ENCODE measurements at regions not wholly inside any gene's neighbourhood (a gene's known extent, or its start where the extent isn't known, plus 50 kb on each side); places are given as distances from the start of the nearest gene placed in this dataset.

DNA sequence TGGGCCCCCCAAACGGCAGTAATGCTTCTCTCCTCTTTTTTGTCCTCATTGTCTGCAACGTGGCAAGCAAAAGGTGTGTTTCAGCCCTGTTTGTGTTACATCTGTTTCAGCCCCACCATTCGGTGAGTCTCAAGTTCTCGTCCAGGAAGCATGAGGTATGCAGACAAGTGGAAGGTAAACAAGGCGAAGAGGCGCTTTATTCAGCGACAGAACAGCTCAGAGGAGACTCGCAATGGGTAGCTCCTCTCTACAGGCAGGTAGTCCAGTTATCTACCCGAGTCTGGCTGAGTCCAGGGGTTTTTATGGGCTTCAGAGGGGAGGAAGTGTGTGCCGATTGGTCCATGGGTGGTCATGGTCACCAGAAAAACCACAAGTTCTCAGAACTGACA, 733.4 kb upstream of the CDH7 start:
- Histone ChIP-seq H3K4me2 (ENCODE audit: low read length) (no peak overlapping the region), H3K36me3 (ENCODE audit: insufficient read depth, low read length) (no peaks in the 10 kb centered on the region), H3K79me2 (ENCODE audit: insufficient read depth, low read depth, low read length) (no peaks in the 10 kb centered on the region), H3K4me1 (ENCODE audit: insufficient read depth, low read length, poor library complexity, severe bottlenecking) (no peaks in the 10 kb centered on the region), H2AFZ (ENCODE audit: low read length) (no peak overlapping the region), H3K9me3 (ENCODE audit: low read length) (no peaks in the 10 kb centered on the region), H4K20me1 (ENCODE audit: insufficient read depth, low read length) (no peaks in the 10 kb centered on the region), H3K4me3 (ENCODE audit: low read depth, low read length, poor library complexity, severe bottlenecking) (no peak overlapping the region), H3K9me2 (ENCODE audit: insufficient read depth, low read length) (no peaks in the 10 kb centered on the region), H3K27ac (ENCODE audit: low read depth, low read length, poor library complexity, severe bottlenecking) (no peak overlapping the region)
- TF ChIP-seq EZH2phosphoT487 (IDR thresholded peaks at IDR 0.05; ENCODE audit: borderline replicate concordance, low read depth, low read length) = no peak
- TF ChIP-seq, protein P1, sequence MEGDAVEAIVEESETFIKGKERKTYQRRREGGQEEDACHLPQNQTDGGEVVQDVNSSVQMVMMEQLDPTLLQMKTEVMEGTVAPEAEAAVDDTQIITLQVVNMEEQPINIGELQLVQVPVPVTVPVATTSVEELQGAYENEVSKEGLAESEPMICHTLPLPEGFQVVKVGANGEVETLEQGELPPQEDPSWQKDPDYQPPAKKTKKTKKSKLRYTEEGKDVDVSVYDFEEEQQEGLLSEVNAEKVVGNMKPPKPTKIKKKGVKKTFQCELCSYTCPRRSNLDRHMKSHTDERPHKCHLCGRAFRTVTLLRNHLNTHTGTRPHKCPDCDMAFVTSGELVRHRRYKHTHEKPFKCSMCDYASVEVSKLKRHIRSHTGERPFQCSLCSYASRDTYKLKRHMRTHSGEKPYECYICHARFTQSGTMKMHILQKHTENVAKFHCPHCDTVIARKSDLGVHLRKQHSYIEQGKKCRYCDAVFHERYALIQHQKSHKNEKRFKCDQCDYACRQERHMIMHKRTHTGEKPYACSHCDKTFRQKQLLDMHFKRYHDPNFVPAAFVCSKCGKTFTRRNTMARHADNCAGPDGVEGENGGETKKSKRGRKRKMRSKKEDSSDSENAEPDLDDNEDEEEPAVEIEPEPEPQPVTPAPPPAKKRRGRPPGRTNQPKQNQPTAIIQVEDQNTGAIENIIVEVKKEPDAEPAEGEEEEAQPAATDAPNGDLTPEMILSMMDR (conservative IDR thresholded peaks at IDR 0.05; ENCODE audit: low read length) = no peak
- BruUV-seq (replicated peaks) = no TSS peak
- ChIA-PET CTCF (ENCODE audit: unreplicated experiment) (no interaction called here), POLR2A (no interaction called here)
- no peak for DNase-seq (ENCODE audit: low spot score)
- intact Hi-C loops (cut with micrococcal nuclease; ENCODE audit: unreplicated experiment) = no loop called here

DNA sequence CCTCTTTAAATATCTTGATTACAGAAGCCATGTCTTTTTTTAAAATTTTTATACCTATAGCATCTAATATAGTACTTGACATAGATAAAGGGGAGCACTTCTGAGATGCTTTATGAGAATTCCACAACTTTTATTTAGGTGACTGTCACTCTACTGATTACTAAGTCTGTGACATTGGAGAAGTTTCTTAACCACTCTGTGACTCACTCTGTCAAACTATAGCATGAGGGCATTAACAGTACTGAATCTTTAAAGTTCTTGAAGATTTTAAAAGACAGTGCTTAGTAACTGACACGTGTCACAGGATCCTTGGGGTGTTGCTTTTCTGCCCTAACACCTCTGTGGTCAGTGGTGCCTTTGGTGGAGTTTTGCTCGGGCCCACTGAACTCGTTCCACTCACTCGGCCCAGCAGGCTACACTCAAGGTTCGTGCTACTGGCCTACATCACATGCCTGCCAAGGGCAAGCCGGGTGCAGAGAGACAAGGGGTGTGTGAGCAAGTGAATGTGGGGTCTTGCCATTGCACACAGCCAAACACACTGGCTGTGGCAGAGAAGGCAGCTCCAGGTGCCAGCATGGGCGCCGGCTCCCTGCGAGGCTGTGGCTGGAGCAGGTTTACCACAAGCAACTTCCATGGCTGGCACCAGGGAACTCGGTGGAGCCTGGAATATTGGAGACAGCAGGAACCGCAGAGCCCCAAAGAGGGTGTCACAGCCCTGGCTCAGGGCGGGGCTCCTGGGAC, 734.0 kb upstream of the CDH7 start:
- no peaks in the 10 kb centered on the region for H3K79me2 ChIP-seq (ENCODE audit: insufficient read depth, low read depth, low read length)
- no peaks in the 10 kb centered on the region for H3K9me3 ChIP-seq (ENCODE audit: low read length)
- CTCF ChIA-PET (ENCODE audit: unreplicated experiment) = no interaction called here
- H3K36me3 ChIP-seq (ENCODE audit: insufficient read depth, low read length) = no peaks in the 10 kb centered on the region
- TF ChIP-seq, protein P1 (conservative IDR thresholded peaks at IDR 0.05; ENCODE audit: low read length) = no peak
- TF ChIP-seq EZH2phosphoT487 (IDR thresholded peaks at IDR 0.05; ENCODE audit: borderline replicate concordance, low read depth, low read length) = no peak
- BruUV-seq (replicated peaks) = no TSS peak
- POLR2A ChIA-PET = no interaction called here
- no peaks in the 10 kb centered on the region for H3K9me2 ChIP-seq (ENCODE audit: insufficient read depth, low read length)
- H3K4me2 ChIP-seq (ENCODE audit: low read length) = no peak overlapping the region
- no peaks in the 10 kb centered on the region for H3K4me1 ChIP-seq (ENCODE audit: insufficient read depth, low read length, poor library complexity, severe bottlenecking)
- DNase-seq (ENCODE audit: low spot score) = no peak
- no peak overlapping the region for H3K27ac ChIP-seq (ENCODE audit: low read depth, low read length, poor library complexity, severe bottlenecking)
- H4K20me1 ChIP-seq (ENCODE audit: insufficient read depth, low read length) = no peaks in the 10 kb centered on the region
- intact Hi-C loops (cut with micrococcal nuclease; ENCODE audit: unreplicated experiment) = no loop called here
- H3K4me3 ChIP-seq (ENCODE audit: low read depth, low read length, poor library complexity, severe bottlenecking) = no peak overlapping the region
- H2AFZ ChIP-seq (ENCODE audit: low read length) = no peak overlapping the region

DNA sequence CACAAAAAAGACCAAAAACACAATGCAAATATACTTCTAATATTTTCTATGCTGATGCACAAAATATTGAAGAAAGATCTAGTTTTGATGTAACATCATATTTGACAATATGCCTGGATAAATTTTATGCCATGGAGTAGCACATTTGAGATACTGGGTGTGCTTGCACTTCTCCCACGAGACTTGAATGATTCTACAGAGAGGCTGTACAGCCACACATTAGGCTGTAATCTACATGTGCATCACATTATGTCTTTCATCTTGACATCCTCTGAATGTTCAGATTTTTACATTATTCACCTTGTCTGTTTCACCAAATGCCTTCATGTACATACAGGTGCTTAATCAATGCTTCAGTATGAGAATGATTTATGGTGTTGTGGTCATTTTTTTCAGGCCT, 756.4 kb upstream of the CDH7 start:
- intact Hi-C loops (cut with micrococcal nuclease; ENCODE audit: unreplicated experiment) = no loop called here
- ChIA-PET POLR2A (no interaction called here), CTCF (ENCODE audit: unreplicated experiment) (no interaction called here)
- no peak overlapping the region for H3K4me2 ChIP-seq (ENCODE audit: low read length)
- no peak overlapping the region for H2AFZ ChIP-seq (ENCODE audit: low read length)
- no peaks in the 10 kb centered on the region for H3K79me2 ChIP-seq (ENCODE audit: insufficient read depth, low read depth, low read length)
- DNase-seq (ENCODE audit: low spot score) = no peak
- H3K36me3 ChIP-seq (ENCODE audit: insufficient read depth, low read length) = no peaks in the 10 kb centered on the region
- no peaks in the 10 kb centered on the region for H3K9me2 ChIP-seq (ENCODE audit: insufficient read depth, low read length)
- no TSS peak for BruUV-seq (replicated peaks)
- no peaks in the 10 kb centered on the region for H4K20me1 ChIP-seq (ENCODE audit: insufficient read depth, low read length)
- no peaks in the 10 kb centered on the region for H3K4me1 ChIP-seq (ENCODE audit: insufficient read depth, low read length, poor library complexity, severe bottlenecking)
- no peak overlapping the region for H3K27ac ChIP-seq (ENCODE audit: low read depth, low read length, poor library complexity, severe bottlenecking)
- H3K4me3 ChIP-seq (ENCODE audit: low read depth, low read length, poor library complexity, severe bottlenecking) = no peak overlapping the region
- TF ChIP-seq EZH2phosphoT487 (IDR thresholded peaks at IDR 0.05; ENCODE audit: borderline replicate concordance, low read depth, low read length) = no peak
- TF ChIP-seq, protein P1 (conservative IDR thresholded peaks at IDR 0.05; ENCODE audit: low read length) = no peak
- H3K9me3 ChIP-seq (ENCODE audit: low read length) = no peaks in the 10 kb centered on the region
